ENCODE measurements at regions not wholly inside any gene's neighbourhood (a gene's known extent, or its start where the extent isn't known, plus 50 kb on each side); places are given as distances from the start of the nearest gene placed in this dataset.

- DNase-seq (ENCODE audit: low read depth) = no peak
- TF ChIP-seq CTCF (IDR thresholded peaks at IDR 0.05; ENCODE audit: low read depth, low read length, missing control alignments) = no peak
- no peak overlapping the region for H3K4me3 ChIP-seq (ENCODE audit: low read depth, low read length)
- in situ Hi-C loops (cut with HindIII; ENCODE audit: low sequenced_read_pairs) = no loop called here
These were observed 207.8 kb downstream of the TPBG start for GRCh38 chr6:82571455-82571854.

GRCh38 chr6:82573254-82573972, 209.8 kb downstream of the TPBG start:
- no peak for DNase-seq (ENCODE audit: low read depth)
- in situ Hi-C loops (cut with HindIII; ENCODE audit: low sequenced_read_pairs) = no loop called here
- TF ChIP-seq CTCF (IDR thresholded peaks at IDR 0.05; ENCODE audit: low read depth, low read length, missing control alignments) = no peak
- no peak overlapping the region for H3K4me3 ChIP-seq (ENCODE audit: low read depth, low read length)

GRCh38 chr6:82576284-82576683, 212.7 kb downstream of the TPBG start:
- TF ChIP-seq CTCF (IDR thresholded peaks at IDR 0.05; ENCODE audit: low read depth, low read length, missing control alignments) = no peak
- no peak for DNase-seq (ENCODE audit: low read depth)
- H3K4me3 ChIP-seq (ENCODE audit: low read depth, low read length) = no peak overlapping the region
- in situ Hi-C loops (cut with HindIII; ENCODE audit: low sequenced_read_pairs) = no loop called here

GRCh38 chr6:82584194-82584695, 220.6 kb downstream of the TPBG start:
- DNase-seq (ENCODE audit: low read depth) = no peak
- H3K4me3 ChIP-seq (ENCODE audit: low read depth, low read length) = no peak overlapping the region
- TF ChIP-seq CTCF (IDR thresholded peaks at IDR 0.05; ENCODE audit: low read depth, low read length, missing control alignments) = no peak
- in situ Hi-C loops (cut with HindIII; ENCODE audit: low sequenced_read_pairs) = no loop called here

- no peak for TF ChIP-seq CTCF (IDR thresholded peaks at IDR 0.05; ENCODE audit: low read depth, low read length, missing control alignments)
- in situ Hi-C loops (cut with HindIII; ENCODE audit: low sequenced_read_pairs) = no loop called here
- no peak for DNase-seq (ENCODE audit: low read depth)
- no peak overlapping the region for H3K4me3 ChIP-seq (ENCODE audit: low read depth, low read length)
These were observed 221.2 kb downstream of the TPBG start for GRCh38 chr6:82584856-82585255.

- no peak for DNase-seq (ENCODE audit: low read depth)
- in situ Hi-C loops (cut with HindIII; ENCODE audit: low sequenced_read_pairs) = no loop called here
- no peak overlapping the region for H3K4me3 ChIP-seq (ENCODE audit: low read depth, low read length)
- TF ChIP-seq CTCF (IDR thresholded peaks at IDR 0.05; ENCODE audit: low read depth, low read length, missing control alignments) = no peak
These were observed 224.4 kb downstream of the TPBG start for GRCh38 chr6:82588020-82588419.

Data from astrocyte of the cerebellum (primary cell).